Esophagus squamous epithelium (tissue), 4 donors: ENCODE measurements at regions not wholly inside any gene's neighbourhood (a gene's known extent, or its start where the extent isn't known, plus 50 kb on each side); places are given as distances from the start of the nearest gene placed in this dataset.

Experiments
- CTCF ChIP-seq, 6 experiments: fragments of 450-650 bp in 4 of 6; fragments of 200-600 bp in 2 of 6; sonication (generic) in 2 of 6; IDR thresholded peaks; one replicate each; pipeline ENCODE4 v1.5.1; 2016 to 2019; ENCODE audit warnings: antibody characterized with exemption in 6 of 6, mild to moderate bottlenecking in 4 of 6, moderate library complexity in 4 of 6
- POLR2A ChIP-seq, 4 donors: fragments of 450-650 bp; IDR thresholded peaks; one replicate each; pipeline ENCODE4 v1.6.1; 2017; ENCODE audit warnings: antibody characterized with exemption in 4 of 4, mild to moderate bottlenecking in 4 of 4, moderate library complexity in 3 of 4

- TF ChIP-seq CTCF (IDR thresholded peaks at IDR 0.05): no peak
- TF ChIP-seq POLR2A (IDR thresholded peaks at IDR 0.05): no peak
These were observed 394.9 kb upstream of the CFAP20DC start for GRCh38 chr3:59444676-59445075.
